Mesendoderm (in vitro differentiated cells): ENCODE measurements at regions not wholly inside any gene's neighbourhood (a gene's known extent, or its start where the extent isn't known, plus 50 kb on each side); places are given as distances from the start of the nearest gene placed in this dataset.
"Not testable (repeated sequence)": the region's sequence is repeated elsewhere in the genome, so short reads cannot be mapped to it uniquely, and the experiment has no call there.

Experiments
- DNase-seq: peaks from one replicate; pipeline ENCODE4 v3.0.0; 2013
- H2AK5ac ChIP-seq: 2 replicates; pipeline ENCODE4 v1.6.1; 2013; ENCODE audit warnings: low read length, inconsistent platforms
- H2BK120ac ChIP-seq: 2 replicates; pipeline ENCODE4 v1.6.1; 2013; ENCODE audit warnings: low read depth, mild to moderate bottlenecking, low read length, moderate library complexity, mixed read lengths
- H2BK15ac ChIP-seq: replicated peaks from 2 replicates; pipeline ENCODE4 v1.6.1; 2013; ENCODE audit warnings: low read depth, mild to moderate bottlenecking, moderate library complexity
- H2BK5ac ChIP-seq: 2 replicates; pipeline ENCODE4 v1.6.1; 2013; ENCODE audit warnings: low read length, inconsistent platforms
- H3K18ac ChIP-seq: 2 replicates; pipeline ENCODE4 v1.6.1; 2013; ENCODE audit warnings: mild to moderate bottlenecking, low read length, mixed read lengths
- H3K23ac ChIP-seq: one replicate; pipeline ENCODE4 v1.6.1; 2013; ENCODE audit warnings: low read length
- H3K27ac ChIP-seq: 2 replicates; pipeline ENCODE4 v1.5.1; 2013; ENCODE audit warnings: low read depth, mild to moderate bottlenecking, inconsistent platforms, low read length, moderate library complexity
- H3K27me3 ChIP-seq: 2 replicates; pipeline ENCODE4 v1.6.1; 2013; ENCODE audit warnings: low read length, control low read depth, mild to moderate bottlenecking, inconsistent platforms; ENCODE audit not compliant: insufficient read depth, poor library complexity
- H3K36me3 ChIP-seq: 2 replicates; pipeline ENCODE4 v1.6.1; 2013; ENCODE audit warnings: low read length, inconsistent platforms; ENCODE audit not compliant: control insufficient read depth, insufficient read depth
- H3K4ac ChIP-seq: one replicate; pipeline ENCODE4 v1.6.1; 2013; ENCODE audit warnings: low read depth, mild to moderate bottlenecking, low read length, moderate library complexity
- H3K4me1 ChIP-seq: 2 replicates; pipeline ENCODE4 v1.6.1; 2013; ENCODE audit warnings: low read depth, low read length, inconsistent platforms; ENCODE audit not compliant: control insufficient read depth
- H3K4me2 ChIP-seq: 2 replicates; pipeline ENCODE4 v1.6.1; 2013; ENCODE audit warnings: low read length
- H3K4me3 ChIP-seq: 2 replicates; pipeline ENCODE4 v1.5.1; 2013; ENCODE audit warnings: mild to moderate bottlenecking, low read length
- H3K56ac ChIP-seq: one replicate; pipeline ENCODE4 v1.6.1; 2013; ENCODE audit warnings: low read length
- H3K79me1 ChIP-seq: 2 replicates; pipeline ENCODE4 v1.6.1; 2013; ENCODE audit warnings: low read length, inconsistent platforms
- H3K79me2 ChIP-seq: 2 replicates; pipeline ENCODE4 v1.6.1; 2013; ENCODE audit warnings: mild to moderate bottlenecking, low read length; ENCODE audit not compliant: control insufficient read depth, insufficient read depth
- H3K9ac ChIP-seq: 2 replicates; pipeline ENCODE4 v1.6.1; 2013; ENCODE audit warnings: low read length, inconsistent platforms
- H4K5ac ChIP-seq: one replicate; pipeline ENCODE4 v1.6.1; 2013; ENCODE audit warnings: low read length
- H4K8ac ChIP-seq: one replicate; pipeline ENCODE4 v1.6.1; 2013; ENCODE audit warnings: low read depth, mild to moderate bottlenecking, control low read depth, low read length, moderate library complexity
- WGBS: extraction: QIAGEN DNeasy Blood & Tissue Kit; methylation state at CpG from one replicate; pipeline ENCODE4 v1.1.7; 2013; ENCODE audit warnings: low lambda C conversion rate, missing lambda C conversion rate; ENCODE audit not compliant: insufficient coverage; ENCODE audit errors: extremely low coverage; 5-methylcytosine and 5-hydroxymethylcytosine counted together

- no peaks in the 10 kb centered on the region for H3K27me3 ChIP-seq
- no peak for DNase-seq
- no peak overlapping the region for H2BK15ac ChIP-seq
- H3K23ac ChIP-seq, result no peak overlapping the region
- H3K4me1 ChIP-seq, result no peaks in the 10 kb centered on the region
- no peak overlapping the region for H2BK5ac ChIP-seq
- H3K4me3 ChIP-seq, result no peak overlapping the region
- no peak overlapping the region for H3K27ac ChIP-seq
- no CpG with 5 or more reads among the region's 2 CpGs for WGBS
- H4K8ac ChIP-seq, result no peak overlapping the region
- H3K79me2 ChIP-seq, result no peaks in the 10 kb centered on the region
- no peak overlapping the region for H2BK120ac ChIP-seq
- no peak overlapping the region for H4K5ac ChIP-seq
- H3K18ac ChIP-seq, result no peak overlapping the region
- H3K4me2 ChIP-seq, result no peak overlapping the region
- H3K4ac ChIP-seq, result no peak overlapping the region
- no peaks in the 10 kb centered on the region for H3K36me3 ChIP-seq
- no peak overlapping the region for H3K56ac ChIP-seq
- H2AK5ac ChIP-seq, result no peak overlapping the region
- no peaks in the 10 kb centered on the region for H3K79me1 ChIP-seq
- no peak overlapping the region for H3K9ac ChIP-seq
Measured at GRCh38 chr2:167843657-167844056, 403.7 kb downstream of the STK39 start.

- Histone ChIP-seq H3K27ac (no peak overlapping the region), H3K56ac (no peak overlapping the region), H3K18ac (no peak overlapping the region), H3K4me1 (no peaks in the 10 kb centered on the region), H3K79me2 (no peaks in the 10 kb centered on the region), H3K79me1 (no peaks in the 10 kb centered on the region), H4K8ac (no peak overlapping the region), H3K4me3 (no peak overlapping the region), H2BK120ac (no peak overlapping the region), H2AK5ac (no peak overlapping the region), H4K5ac (no peak overlapping the region), H3K36me3 (no peaks in the 10 kb centered on the region), H3K9ac (no peak overlapping the region), H3K4me2 (no peak overlapping the region), H2BK15ac (no peak overlapping the region), H3K23ac (no peak overlapping the region), H3K27me3 (no peaks in the 10 kb centered on the region), H2BK5ac (no peak overlapping the region), H3K4ac (no peak overlapping the region)
- no CpG with 5 or more reads among the region's 1 CpG for WGBS
- DNase-seq, result no peak
Measured at GRCh38 chr2:167843217-167843616, 404.2 kb downstream of the STK39 start.

GRCh38 chr2:167842047-167842446, 405.3 kb downstream of the STK39 start:
- H3K27me3 ChIP-seq, result no peaks in the 10 kb centered on the region
- H3K4me3 ChIP-seq, result no peak overlapping the region
- no peak overlapping the region for H3K4ac ChIP-seq
- no peak overlapping the region for H3K18ac ChIP-seq
- no CpG with 5 or more reads among the region's 1 CpG for WGBS
- no peak overlapping the region for H2AK5ac ChIP-seq
- H2BK15ac ChIP-seq, result no peak overlapping the region
- no peak overlapping the region for H3K27ac ChIP-seq
- H2BK5ac ChIP-seq, result no peak overlapping the region
- H4K5ac ChIP-seq, result no peak overlapping the region
- H3K56ac ChIP-seq, result no peak overlapping the region
- H4K8ac ChIP-seq, result no peak overlapping the region
- DNase-seq, result no peak
- H3K9ac ChIP-seq, result no peak overlapping the region
- H2BK120ac ChIP-seq, result no peak overlapping the region
- H3K36me3 ChIP-seq, result no peaks in the 10 kb centered on the region
- no peaks in the 10 kb centered on the region for H3K79me2 ChIP-seq
- no peak overlapping the region for H3K23ac ChIP-seq
- H3K4me1 ChIP-seq, result no peaks in the 10 kb centered on the region
- H3K79me1 ChIP-seq, result no peaks in the 10 kb centered on the region
- H3K4me2 ChIP-seq, result no peak overlapping the region

- H3K23ac ChIP-seq, H2BK15ac ChIP-seq, H2AK5ac ChIP-seq, H3K27me3 ChIP-seq, H4K8ac ChIP-seq, H2BK120ac ChIP-seq, DNase-seq, H3K36me3 ChIP-seq, H3K4me1 ChIP-seq, H3K4ac ChIP-seq, H3K18ac ChIP-seq, H3K4me3 ChIP-seq, H2BK5ac ChIP-seq, H3K79me1 ChIP-seq, H3K27ac ChIP-seq, H3K9ac ChIP-seq, H4K5ac ChIP-seq, H3K56ac ChIP-seq, H3K79me2 ChIP-seq, H3K4me2 ChIP-seq: not testable (repeated sequence)
- WGBS, result no CpG with 5 or more reads among the region's 8 CpGs
Measured at GRCh38 chr2:167835290-167835689, 412.1 kb downstream of the STK39 start.

GRCh38 chr2:167834707-167835106, 412.7 kb downstream of the STK39 start:
- H4K8ac ChIP-seq, result no peak overlapping the region

GRCh38 chr2:167833294-167833693, 414.1 kb downstream of the STK39 start:
- Histone ChIP-seq H4K8ac (no peak overlapping the region), H2BK5ac (no peak overlapping the region), H2BK120ac (no peak overlapping the region), H3K36me3 (no peaks in the 10 kb centered on the region), H3K27ac (no peak overlapping the region), H4K5ac (no peak overlapping the region), H3K4ac (no peak overlapping the region), H3K18ac (no peak overlapping the region), H3K79me1 (no peaks in the 10 kb centered on the region), H3K9ac (no peak overlapping the region), H2AK5ac (no peak overlapping the region), H3K4me2 (no peak overlapping the region), H2BK15ac (no peak overlapping the region), H3K4me1 (peaks cover 4% of the 10 kb centered on the region), H3K79me2 (no peaks in the 10 kb centered on the region), H3K23ac (no peak overlapping the region), H3K4me3 (no peak overlapping the region), H3K56ac (no peak overlapping the region), H3K27me3 (no peaks in the 10 kb centered on the region)
- no peak for DNase-seq
- WGBS, result no CpG with 5 or more reads among the region's 4 CpGs

More at GRCh38 chr2:167834707-167835106, 412.7 kb downstream of the STK39 start:
- Histone ChIP-seq H3K9ac (no peak overlapping the region), H3K4me2 (no peak overlapping the region), H2BK5ac (no peak overlapping the region), H2BK120ac (no peak overlapping the region), H3K36me3 (no peaks in the 10 kb centered on the region), H3K56ac (no peak overlapping the region), H3K4ac (no peak overlapping the region), H3K79me2 (no peaks in the 10 kb centered on the region), H2BK15ac (no peak overlapping the region), H3K18ac (no peak overlapping the region), H3K23ac (no peak overlapping the region), H3K79me1 (no peaks in the 10 kb centered on the region), H3K27ac (no peak overlapping the region), H3K4me1 (peaks cover 4% of the 10 kb centered on the region), H3K27me3 (no peaks in the 10 kb centered on the region), H3K4me3 (no peak overlapping the region), H2AK5ac (no peak overlapping the region), H4K5ac (no peak overlapping the region)
- no CpG with 5 or more reads among the region's 5 CpGs for WGBS
- no peak for DNase-seq
